Thoracic aorta (tissue), 2 donors: ENCODE measurements at regions not wholly inside any gene's neighbourhood (a gene's known extent, or its start where the extent isn't known, plus 50 kb on each side); places are given as distances from the start of the nearest gene placed in this dataset.

Experiments
- ATAC-seq: fragments of 150-250 bp; one replicate; pipeline ENCODE4 v1.8.0; 2017; ENCODE audit warnings: low read depth; ENCODE audit not compliant: insufficient number of reproducible peaks, low FRiP score
- DNase-seq: peaks from one replicate; pipeline ENCODE4 v3.0.0-alpha.2; 2020; ENCODE audit warnings: low spot score
- H3K27ac ChIP-seq, 2 donors: fragments of 200-600 bp; sonication (generic); 1 replicate in 1 of 2; 2 replicates in 1 of 2; pipeline ENCODE4 v1.5.1; 2016; ENCODE audit warnings: mild to moderate bottlenecking in 2 of 2, moderate library complexity in 2 of 2
- H3K27me3 ChIP-seq: fragments of 200-600 bp; sonication (generic); replicated peaks from 2 replicates; pipeline ENCODE4 v1.6.0; 2016; ENCODE audit warnings: mild to moderate bottlenecking; ENCODE audit not compliant: insufficient read depth
- H3K36me3 ChIP-seq: fragments of 200-600 bp; sonication (generic); one replicate; pipeline ENCODE4 v1.5.1; 2016
- H3K4me1 ChIP-seq, 2 donors: fragments of 200-600 bp; sonication (generic); 1 replicate in 1 of 2; 2 replicates in 1 of 2; pipeline versions ENCODE4 v1.5.1 to v1.6.0; 2016; ENCODE audit warnings: low read depth in 2 of 2, mild to moderate bottlenecking in 1 of 2; ENCODE audit not compliant: control insufficient read depth in 1 of 2
- H3K4me3 ChIP-seq: fragments of 200-600 bp; sonication (generic); 2 replicates; pipeline ENCODE4 v1.5.1; 2016; ENCODE audit warnings: mild to moderate bottlenecking
- H3K9me3 ChIP-seq: fragments of 200-600 bp; sonication (generic); 2 replicates; pipeline ENCODE4 v1.5.1; 2016
- CTCF ChIP-seq: fragments of 200-600 bp; sonication (generic); IDR thresholded peaks from one replicate; pipeline ENCODE4 v1.5.1; 2019; ENCODE audit warnings: antibody characterized with exemption

DNA sequence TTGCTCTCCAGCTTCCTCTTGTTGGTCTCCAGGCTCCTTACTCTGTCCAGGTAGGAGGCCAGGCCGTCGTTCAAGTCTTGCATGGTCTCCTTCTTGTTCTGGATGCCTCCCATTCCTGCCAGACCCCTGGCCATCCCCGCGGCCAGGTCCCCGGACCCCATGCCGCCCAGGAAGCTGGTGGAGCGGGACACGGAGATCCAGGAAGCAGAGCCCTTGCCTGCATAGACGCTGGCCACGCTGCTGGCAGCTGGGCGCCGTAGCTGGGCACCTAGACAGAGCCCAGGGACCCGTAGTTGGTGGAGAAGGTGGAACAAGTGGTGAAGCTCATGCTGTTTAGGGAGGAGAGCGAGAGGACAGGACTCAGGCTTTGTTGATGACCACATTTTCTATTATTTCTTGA is 1584.0 kb upstream of the ACO1 start:
- TF ChIP-seq CTCF = no peak
- Histone ChIP-seq H3K27me3 (no peaks in the 10 kb centered on the region), H3K4me3 (no peak overlapping the region), H3K27ac (no peak overlapping the region), H3K9me3 (no peaks in the 10 kb centered on the region), H3K4me1 (no peaks in the 10 kb centered on the region), H3K36me3 (no peaks in the 10 kb centered on the region)
- DNase-seq (no peak), ATAC-seq (no peak)

DNA sequence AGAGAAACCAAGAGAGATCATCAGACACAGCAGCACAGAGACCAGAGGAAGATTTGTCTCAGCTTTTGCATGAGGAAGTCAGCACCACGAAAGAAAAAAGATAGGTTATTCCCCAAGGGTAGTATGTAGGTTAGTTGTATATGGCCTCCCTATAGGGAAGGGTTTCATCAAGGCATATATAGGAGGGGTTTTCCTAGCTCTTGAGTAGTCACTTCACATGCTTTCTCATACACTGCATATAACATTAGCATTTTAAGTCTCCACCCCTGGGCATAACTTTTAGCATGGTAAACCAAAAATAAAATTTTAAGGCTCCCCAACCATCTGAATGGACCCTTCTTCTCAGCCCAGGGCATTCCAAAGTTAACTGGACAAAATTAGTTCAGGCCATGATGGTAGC is 1571.6 kb upstream of the ACO1 start:
- DNase-seq (no peak), ATAC-seq (no peak)
- H3K4me3 ChIP-seq = no peak overlapping the region
- H3K9me3 ChIP-seq = no peaks in the 10 kb centered on the region
- no peaks in the 10 kb centered on the region for H3K36me3 ChIP-seq
- no peak for TF ChIP-seq CTCF
- H3K4me1 ChIP-seq = no peaks in the 10 kb centered on the region
- no peaks in the 10 kb centered on the region for H3K27me3 ChIP-seq
- no peak overlapping the region for H3K27ac ChIP-seq

DNA sequence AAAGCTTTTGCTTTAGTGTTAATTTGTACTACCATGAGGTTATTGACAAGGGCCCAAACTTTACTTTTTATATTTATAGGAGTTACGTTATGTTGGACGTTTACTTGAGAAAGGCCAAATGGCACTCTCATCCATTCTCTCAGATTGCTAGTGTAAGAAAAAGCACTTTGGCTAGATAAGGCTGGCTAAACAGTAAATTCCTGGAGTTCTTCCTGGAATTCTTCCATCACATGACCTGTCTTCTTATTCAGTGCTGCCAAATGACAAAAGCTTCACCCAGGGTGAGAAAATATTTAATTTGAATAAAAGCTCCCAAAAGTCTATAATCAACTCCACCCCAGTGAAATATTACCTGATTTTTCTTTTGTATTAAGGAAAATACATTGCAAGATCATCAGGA is 1568.9 kb upstream of the ACO1 start:
- Histone ChIP-seq H3K27ac (no peak overlapping the region), H3K4me1 (no peaks in the 10 kb centered on the region), H3K4me3 (no peak overlapping the region), H3K9me3 (no peaks in the 10 kb centered on the region), H3K36me3 (no peaks in the 10 kb centered on the region), H3K27me3 (no peaks in the 10 kb centered on the region)
- no peak for ATAC-seq
- no peak for DNase-seq
- TF ChIP-seq CTCF = no peak

- no peak for TF ChIP-seq CTCF
- Histone ChIP-seq H3K9me3 (no peaks in the 10 kb centered on the region), H3K4me3 (no peak overlapping the region), H3K36me3 (no peaks in the 10 kb centered on the region), H3K27ac (no peak overlapping the region), H3K27me3 (no peaks in the 10 kb centered on the region), H3K4me1 (no peaks in the 10 kb centered on the region)
- no peak for ATAC-seq
- no peak for DNase-seq
Measured at GRCh38 chr9:30845136-30845535, 1539.3 kb upstream of the ACO1 start.

- no peaks in the 10 kb centered on the region for H3K27me3 ChIP-seq
- no peak for TF ChIP-seq CTCF
- DNase-seq (no peak), ATAC-seq (no peak)
- H3K4me1 ChIP-seq = no peaks in the 10 kb centered on the region
- H3K36me3 ChIP-seq = no peaks in the 10 kb centered on the region
- H3K27ac ChIP-seq = no peak overlapping the region
- H3K4me3 ChIP-seq = no peak overlapping the region
- no peaks in the 10 kb centered on the region for H3K9me3 ChIP-seq
Measured at GRCh38 chr9:30846651-30847050, 1537.8 kb upstream of the ACO1 start.
